ENCODE measurements at regions not wholly inside any gene's neighbourhood (a gene's known extent, or its start where the extent isn't known, plus 50 kb on each side); places are given as distances from the start of the nearest gene placed in this dataset.

DNA sequence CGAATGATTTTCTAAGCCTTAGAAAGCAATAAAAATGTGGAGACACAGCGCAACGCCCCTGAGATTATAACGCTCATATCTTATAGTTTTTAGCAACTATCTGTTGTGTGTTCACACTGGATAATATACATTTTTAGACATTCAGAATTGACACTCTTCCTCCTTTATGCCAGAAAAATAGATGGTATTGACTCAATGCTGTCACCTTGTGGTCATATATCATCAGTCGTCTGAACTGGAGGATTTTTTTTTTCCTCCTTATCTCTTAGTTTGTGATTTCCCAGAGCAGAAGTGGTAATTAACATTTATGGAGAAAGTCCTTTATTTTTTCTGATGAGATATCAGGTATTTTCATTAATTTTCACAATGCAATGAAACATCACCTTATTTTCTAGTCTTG, 759.6 kb downstream of the RAB28 start:
- TF ChIP-seq, protein P1, sequence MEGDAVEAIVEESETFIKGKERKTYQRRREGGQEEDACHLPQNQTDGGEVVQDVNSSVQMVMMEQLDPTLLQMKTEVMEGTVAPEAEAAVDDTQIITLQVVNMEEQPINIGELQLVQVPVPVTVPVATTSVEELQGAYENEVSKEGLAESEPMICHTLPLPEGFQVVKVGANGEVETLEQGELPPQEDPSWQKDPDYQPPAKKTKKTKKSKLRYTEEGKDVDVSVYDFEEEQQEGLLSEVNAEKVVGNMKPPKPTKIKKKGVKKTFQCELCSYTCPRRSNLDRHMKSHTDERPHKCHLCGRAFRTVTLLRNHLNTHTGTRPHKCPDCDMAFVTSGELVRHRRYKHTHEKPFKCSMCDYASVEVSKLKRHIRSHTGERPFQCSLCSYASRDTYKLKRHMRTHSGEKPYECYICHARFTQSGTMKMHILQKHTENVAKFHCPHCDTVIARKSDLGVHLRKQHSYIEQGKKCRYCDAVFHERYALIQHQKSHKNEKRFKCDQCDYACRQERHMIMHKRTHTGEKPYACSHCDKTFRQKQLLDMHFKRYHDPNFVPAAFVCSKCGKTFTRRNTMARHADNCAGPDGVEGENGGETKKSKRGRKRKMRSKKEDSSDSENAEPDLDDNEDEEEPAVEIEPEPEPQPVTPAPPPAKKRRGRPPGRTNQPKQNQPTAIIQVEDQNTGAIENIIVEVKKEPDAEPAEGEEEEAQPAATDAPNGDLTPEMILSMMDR (IDR thresholded peaks at IDR 0.05), result peak; percentile 39; the same call in 2 of the 3 replicates
- TF ChIP-seq, protein P2, sequence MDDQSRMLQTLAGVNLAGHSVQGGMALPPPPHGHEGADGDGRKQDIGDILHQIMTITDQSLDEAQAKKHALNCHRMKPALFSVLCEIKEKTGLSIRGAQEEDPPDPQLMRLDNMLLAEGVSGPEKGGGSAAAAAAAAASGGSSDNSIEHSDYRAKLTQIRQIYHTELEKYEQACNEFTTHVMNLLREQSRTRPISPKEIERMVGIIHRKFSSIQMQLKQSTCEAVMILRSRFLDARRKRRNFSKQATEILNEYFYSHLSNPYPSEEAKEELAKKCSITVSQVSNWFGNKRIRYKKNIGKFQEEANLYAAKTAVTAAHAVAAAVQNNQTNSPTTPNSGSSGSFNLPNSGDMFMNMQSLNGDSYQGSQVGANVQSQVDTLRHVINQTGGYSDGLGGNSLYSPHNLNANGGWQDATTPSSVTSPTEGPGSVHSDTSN (IDR thresholded peaks at IDR 0.05), result no peak
- TF ChIP-seq TFCP2L1 (CRISPR knock-in tag; IDR thresholded peaks at IDR 0.05) (no peak), JUN (IDR thresholded peaks at IDR 0.05) (no peak), JUNB (IDR thresholded peaks at IDR 0.05) (no peak), RFX5 (IDR thresholded peaks at IDR 0.05) (no peak), CEBPB (IDR thresholded peaks at IDR 0.05) (no peak), ZFP36 (IDR thresholded peaks at IDR 0.05; ENCODE audit: borderline replicate concordance, partially characterized antibody) (no peak), CHD2 (IDR thresholded peaks at IDR 0.05; ENCODE audit: low read length, partially characterized antibody) (no peak), HOXB5 (CRISPR knock-in tag; IDR thresholded peaks at IDR 0.05) (no peak)
- TF ChIP-seq, protein P3, sequence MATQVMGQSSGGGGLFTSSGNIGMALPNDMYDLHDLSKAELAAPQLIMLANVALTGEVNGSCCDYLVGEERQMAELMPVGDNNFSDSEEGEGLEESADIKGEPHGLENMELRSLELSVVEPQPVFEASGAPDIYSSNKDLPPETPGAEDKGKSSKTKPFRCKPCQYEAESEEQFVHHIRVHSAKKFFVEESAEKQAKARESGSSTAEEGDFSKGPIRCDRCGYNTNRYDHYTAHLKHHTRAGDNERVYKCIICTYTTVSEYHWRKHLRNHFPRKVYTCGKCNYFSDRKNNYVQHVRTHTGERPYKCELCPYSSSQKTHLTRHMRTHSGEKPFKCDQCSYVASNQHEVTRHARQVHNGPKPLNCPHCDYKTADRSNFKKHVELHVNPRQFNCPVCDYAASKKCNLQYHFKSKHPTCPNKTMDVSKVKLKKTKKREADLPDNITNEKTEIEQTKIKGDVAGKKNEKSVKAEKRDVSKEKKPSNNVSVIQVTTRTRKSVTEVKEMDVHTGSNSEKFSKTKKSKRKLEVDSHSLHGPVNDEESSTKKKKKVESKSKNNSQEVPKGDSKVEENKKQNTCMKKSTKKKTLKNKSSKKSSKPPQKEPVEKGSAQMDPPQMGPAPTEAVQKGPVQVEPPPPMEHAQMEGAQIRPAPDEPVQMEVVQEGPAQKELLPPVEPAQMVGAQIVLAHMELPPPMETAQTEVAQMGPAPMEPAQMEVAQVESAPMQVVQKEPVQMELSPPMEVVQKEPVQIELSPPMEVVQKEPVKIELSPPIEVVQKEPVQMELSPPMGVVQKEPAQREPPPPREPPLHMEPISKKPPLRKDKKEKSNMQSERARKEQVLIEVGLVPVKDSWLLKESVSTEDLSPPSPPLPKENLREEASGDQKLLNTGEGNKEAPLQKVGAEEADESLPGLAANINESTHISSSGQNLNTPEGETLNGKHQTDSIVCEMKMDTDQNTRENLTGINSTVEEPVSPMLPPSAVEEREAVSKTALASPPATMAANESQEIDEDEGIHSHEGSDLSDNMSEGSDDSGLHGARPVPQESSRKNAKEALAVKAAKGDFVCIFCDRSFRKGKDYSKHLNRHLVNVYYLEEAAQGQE (IDR thresholded peaks at IDR 0.05), result no peak
